Astrocyte of the cerebellum (primary cell): ENCODE measurements at regions not wholly inside any gene's neighbourhood (a gene's known extent, or its start where the extent isn't known, plus 50 kb on each side); places are given as distances from the start of the nearest gene placed in this dataset.
"Not testable (repeated sequence)": the region's sequence is repeated elsewhere in the genome, so short reads cannot be mapped to it uniquely, and the experiment has no call there.

Experiments used
- DNase-seq: peaks from one replicate; pipeline ENCODE4 v3.0.0-alpha.2; 2011; ENCODE audit warnings: low read depth
- H3K4me3 ChIP-seq: 2 replicates; pipeline ENCODE4 v1.5.1; 2011; ENCODE audit warnings: mild to moderate bottlenecking, low read depth, low read length, moderate library complexity
- CTCF ChIP-seq: IDR thresholded peaks from 2 replicates; pipeline ENCODE4 v1.5.1; 2012; ENCODE audit warnings: low read length, low read depth, moderate library complexity, mild to moderate bottlenecking; ENCODE audit errors: missing control alignments
- in situ Hi-C: cut with HindIII; loops from 2 replicates; pipeline ENCODE4 v1.10.0; 2017; ENCODE audit warnings: low sequenced_read_pairs

GRCh38 chr13:61111529-61111928 lies 304.1 kb downstream of the PCDH20 start:
- H3K4me3 ChIP-seq: no peak overlapping the region
- in situ Hi-C loops: no loop called here
- no peak for DNase-seq
- TF ChIP-seq CTCF: no peak

GRCh38 chr13:61110732-61111131 lies 304.9 kb downstream of the PCDH20 start:
- TF ChIP-seq CTCF: no peak
- in situ Hi-C loops: no loop called here
- DNase-seq: no peak
- H3K4me3 ChIP-seq: no peak overlapping the region

GRCh38 chr13:61109741-61110140 lies 305.9 kb downstream of the PCDH20 start:
- no peak overlapping the region for H3K4me3 ChIP-seq
- in situ Hi-C loops: no loop called here
- DNase-seq: no peak
- TF ChIP-seq CTCF: no peak

- no peak overlapping the region for H3K4me3 ChIP-seq
- no peak for TF ChIP-seq CTCF
- in situ Hi-C loops: no loop called here
- DNase-seq: no peak
These were observed 307.7 kb downstream of the PCDH20 start for GRCh38 chr13:61107989-61108388.

GRCh38 chr13:61095885-61096284 lies 319.8 kb downstream of the PCDH20 start:
- H3K4me3 ChIP-seq: no peak overlapping the region
- no peak for TF ChIP-seq CTCF
- no peak for DNase-seq
- in situ Hi-C loops: no loop called here

- H3K4me3 ChIP-seq: no peak overlapping the region
- no peak for TF ChIP-seq CTCF
- in situ Hi-C loops: no loop called here
- no peak for DNase-seq
These were observed 320.8 kb downstream of the PCDH20 start for GRCh38 chr13:61094865-61095264.

- DNase-seq, H3K4me3 ChIP-seq, in situ Hi-C loops: not testable (repeated sequence)
These were observed 325.8 kb downstream of the PCDH20 start for GRCh38 chr13:61089894-61090293.
